Fibroblast of skin of left quadriceps (primary cell): ENCODE measurements at regions not wholly inside any gene's neighbourhood (a gene's known extent, or its start where the extent isn't known, plus 50 kb on each side); places are given as distances from the start of the nearest gene placed in this dataset.

Experiments used
- DNase-seq, 2 experiments: peaks; one replicate each; pipeline ENCODE4 v3.0.0-alpha.2; 2013; ENCODE audit warnings: low read depth in 2 of 2

GRCh38 chr3:5069627-5070026, 52.5 kb upstream of the ARL8B start:
- no peak for DNase-seq

- peak; percentile 28 to 42 for DNase-seq
Observed at GRCh38 chr3:5071061-5071460, 51.0 kb upstream of the ARL8B start.

GRCh38 chr3:5072100-5072816, 49.8 kb upstream of the ARL8B start:
- DNase-seq: no peak
